ENCODE measurements at regions not wholly inside any gene's neighbourhood (a gene's known extent, or its start where the extent isn't known, plus 50 kb on each side); places are given as distances from the start of the nearest gene placed in this dataset.

DNA sequence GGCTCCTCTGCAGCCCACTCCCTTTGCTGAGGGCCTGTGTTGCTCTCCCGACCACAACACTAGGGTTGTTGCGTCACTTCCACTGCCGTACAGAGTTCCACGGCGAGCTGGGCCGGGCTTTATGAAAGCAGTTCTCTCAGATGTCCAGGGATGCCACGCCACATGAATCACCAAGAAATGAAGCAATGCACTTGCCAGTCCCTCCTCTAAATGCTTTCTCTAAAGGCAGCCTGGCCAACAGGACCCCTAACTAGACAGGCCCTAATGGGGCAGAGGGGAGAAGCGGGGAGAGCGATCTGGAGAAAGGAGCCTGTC lies 188.7 kb downstream of the CTTN start:
- TF ChIP-seq, protein P1, sequence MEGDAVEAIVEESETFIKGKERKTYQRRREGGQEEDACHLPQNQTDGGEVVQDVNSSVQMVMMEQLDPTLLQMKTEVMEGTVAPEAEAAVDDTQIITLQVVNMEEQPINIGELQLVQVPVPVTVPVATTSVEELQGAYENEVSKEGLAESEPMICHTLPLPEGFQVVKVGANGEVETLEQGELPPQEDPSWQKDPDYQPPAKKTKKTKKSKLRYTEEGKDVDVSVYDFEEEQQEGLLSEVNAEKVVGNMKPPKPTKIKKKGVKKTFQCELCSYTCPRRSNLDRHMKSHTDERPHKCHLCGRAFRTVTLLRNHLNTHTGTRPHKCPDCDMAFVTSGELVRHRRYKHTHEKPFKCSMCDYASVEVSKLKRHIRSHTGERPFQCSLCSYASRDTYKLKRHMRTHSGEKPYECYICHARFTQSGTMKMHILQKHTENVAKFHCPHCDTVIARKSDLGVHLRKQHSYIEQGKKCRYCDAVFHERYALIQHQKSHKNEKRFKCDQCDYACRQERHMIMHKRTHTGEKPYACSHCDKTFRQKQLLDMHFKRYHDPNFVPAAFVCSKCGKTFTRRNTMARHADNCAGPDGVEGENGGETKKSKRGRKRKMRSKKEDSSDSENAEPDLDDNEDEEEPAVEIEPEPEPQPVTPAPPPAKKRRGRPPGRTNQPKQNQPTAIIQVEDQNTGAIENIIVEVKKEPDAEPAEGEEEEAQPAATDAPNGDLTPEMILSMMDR (IDR thresholded peaks at IDR 0.05): no peak
- no peak for DNase-seq
- no peak overlapping the region for H3K27ac ChIP-seq
- intact Hi-C loops (cut with DNase I; ENCODE audit: low total_unique reads): no loop called here
- no peaks in the 10 kb centered on the region for H3K9me3 ChIP-seq
- peaks cover 0 to 18% of the 10 kb centered on the region in 2 donors for H3K27me3 ChIP-seq
- no peak overlapping the region for H3K4me3 ChIP-seq
- H3K36me3 ChIP-seq: no peaks in the 10 kb centered on the region
- H3K4me1 ChIP-seq: no peaks in the 10 kb centered on the region

DNA sequence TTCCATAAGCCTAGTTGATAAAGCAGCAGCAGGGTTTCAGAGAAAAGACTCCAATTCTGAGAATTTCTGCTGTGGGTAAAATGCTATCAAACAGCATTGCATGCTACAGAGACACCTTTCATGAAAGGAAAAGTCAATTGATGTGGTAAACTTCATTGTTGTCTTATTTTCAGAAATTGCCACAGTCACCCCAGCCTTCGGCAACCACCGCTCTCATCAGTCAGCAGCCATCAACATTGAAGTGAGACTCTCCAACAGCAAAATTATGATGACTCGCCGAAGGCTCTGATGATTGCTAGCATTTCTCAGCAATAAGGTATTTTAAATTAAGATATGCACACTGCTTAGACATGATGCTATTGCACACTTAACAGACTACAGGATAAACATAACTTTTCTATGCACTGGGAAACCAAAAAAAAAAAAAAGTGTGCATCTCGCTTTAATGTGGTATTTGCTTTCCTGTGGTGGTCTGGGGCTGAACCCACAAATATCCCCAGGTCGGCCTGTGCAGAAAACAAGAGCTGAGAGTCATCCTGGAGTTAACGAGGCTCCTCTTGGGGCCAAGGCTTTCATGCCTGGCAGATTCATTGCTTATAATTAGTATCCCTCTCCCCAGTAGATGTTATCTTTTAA lies 192.1 kb downstream of the CTTN start:
- no peaks in the 10 kb centered on the region for H3K36me3 ChIP-seq
- no peaks in the 10 kb centered on the region for H3K4me1 ChIP-seq
- no peaks in the 10 kb centered on the region for H3K9me3 ChIP-seq
- peaks cover 0 to 29% of the 10 kb centered on the region in 2 donors for H3K27me3 ChIP-seq
- no peak overlapping the region for H3K27ac ChIP-seq
- TF ChIP-seq, protein P1 (IDR thresholded peaks at IDR 0.05): no peak
- no peak for DNase-seq
- no peak overlapping the region for H3K4me3 ChIP-seq
- intact Hi-C loops (cut with DNase I; ENCODE audit: low total_unique reads): no loop called here

DNA sequence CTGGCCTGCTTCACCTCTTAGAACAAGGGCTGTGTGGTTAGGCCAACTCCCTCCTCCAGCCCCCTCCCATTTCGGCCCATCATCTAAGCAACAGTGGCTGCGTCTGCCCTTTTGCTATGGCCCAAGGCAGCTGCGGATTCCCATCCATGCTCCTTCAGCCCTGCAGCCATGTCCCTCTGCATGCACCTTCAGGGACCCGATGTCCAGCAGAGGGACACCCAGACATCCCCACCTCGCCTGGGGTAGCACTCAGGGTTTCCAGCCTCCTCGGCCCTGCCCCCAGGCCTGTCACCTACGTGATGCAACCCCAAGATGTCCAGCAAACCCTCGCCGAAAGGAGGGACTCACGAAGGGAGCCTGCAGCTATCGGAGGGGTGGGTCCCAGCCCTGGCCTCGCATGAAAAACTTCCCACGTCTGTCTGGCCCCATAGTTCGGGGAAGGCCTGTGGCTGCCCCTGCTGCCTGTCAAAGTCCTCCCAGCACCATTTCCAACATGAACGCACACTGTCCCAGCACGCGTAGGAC lies 194.4 kb downstream of the CTTN start:
- Histone ChIP-seq H3K27me3 (peaks cover 0 to 42% of the 10 kb centered on the region in 2 donors), H3K36me3 (no peaks in the 10 kb centered on the region), H3K4me3 (no peak overlapping the region), H3K4me1 (no peaks in the 10 kb centered on the region), H3K9me3 (no peaks in the 10 kb centered on the region), H3K27ac (no peak overlapping the region)
- TF ChIP-seq, protein P1 (IDR thresholded peaks at IDR 0.05): no peak
- no peak for DNase-seq
- intact Hi-C loops (cut with DNase I; ENCODE audit: low total_unique reads): no loop called here

DNA sequence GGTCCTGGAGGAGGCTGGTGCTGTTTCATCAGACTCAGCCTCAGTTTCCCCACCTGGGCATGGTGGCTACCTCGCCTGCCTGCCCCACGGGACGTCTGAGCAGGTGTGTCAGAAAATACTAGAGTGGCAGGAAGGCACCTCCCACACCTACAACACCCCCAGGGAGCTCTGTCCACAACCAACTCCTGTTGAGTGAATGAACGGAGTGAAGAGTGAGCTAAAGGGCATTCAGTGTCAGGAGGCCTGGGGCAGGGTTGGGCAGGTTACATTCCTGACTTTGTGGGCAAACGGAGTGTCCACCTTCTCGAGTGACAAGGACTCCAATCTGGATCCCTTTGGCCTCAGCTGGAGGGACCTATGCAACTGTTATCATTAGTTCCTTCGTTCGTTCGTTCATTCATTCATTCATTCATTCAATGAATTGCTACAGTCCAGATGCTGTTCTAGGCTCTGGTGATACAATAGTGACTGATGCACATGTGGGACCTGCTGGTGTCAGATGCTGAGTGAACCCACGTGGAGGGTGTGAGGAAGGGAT lies 195.2 kb downstream of the CTTN start:
- TF ChIP-seq, protein P1 (IDR thresholded peaks at IDR 0.05): no peak
- Histone ChIP-seq H3K36me3 (no peaks in the 10 kb centered on the region), H3K4me1 (no peaks in the 10 kb centered on the region), H3K27me3 (peaks cover 0 to 46% of the 10 kb centered on the region in 2 donors), H3K4me3 (no peak overlapping the region), H3K9me3 (no peaks in the 10 kb centered on the region), H3K27ac (no peak overlapping the region)
- no peak for DNase-seq
- intact Hi-C loops (cut with DNase I; ENCODE audit: low total_unique reads): no loop called here

DNA sequence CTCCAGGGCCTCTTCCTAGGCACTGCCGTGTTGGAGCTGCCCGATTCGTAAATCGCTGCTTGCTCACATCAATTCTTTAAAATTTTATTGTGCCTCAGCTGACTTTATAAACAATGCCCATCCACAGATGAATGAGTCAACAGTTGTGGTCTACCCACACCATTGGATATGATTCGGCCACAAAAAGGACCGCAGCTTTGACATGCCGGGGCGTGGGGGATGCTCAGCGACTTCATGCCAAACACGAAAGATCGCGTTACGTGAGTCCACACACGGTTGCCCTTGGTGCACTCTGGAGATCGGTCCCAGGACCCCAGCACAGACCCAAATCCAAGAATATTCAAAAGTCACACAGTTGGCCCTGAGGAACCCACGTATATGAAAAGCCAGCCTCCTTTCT lies 195.7 kb downstream of the CTTN start:
- no peaks in the 10 kb centered on the region for H3K9me3 ChIP-seq
- no peaks in the 10 kb centered on the region for H3K36me3 ChIP-seq
- H3K4me1 ChIP-seq: no peaks in the 10 kb centered on the region
- H3K27me3 ChIP-seq: peaks cover 0 to 46% of the 10 kb centered on the region in 2 donors
- no peak overlapping the region for H3K4me3 ChIP-seq
- DNase-seq: no peak
- intact Hi-C loops (cut with DNase I; ENCODE audit: low total_unique reads): no loop called here
- TF ChIP-seq, protein P1 (IDR thresholded peaks at IDR 0.05): no peak
- H3K27ac ChIP-seq: no peak overlapping the region
